ENCODE measurements at regions not wholly inside any gene's neighbourhood (a gene's known extent, or its start where the extent isn't known, plus 50 kb on each side); places are given as distances from the start of the nearest gene placed in this dataset.

- H3K9me3 Mint-ChIP-seq, result peaks cover 33% of the 10 kb centered on the region
- no peak overlapping the region for H3K27ac Mint-ChIP-seq
- peaks cover 16% of the 10 kb centered on the region for H3K36me3 Mint-ChIP-seq
- no peak overlapping the region for H3K4me3 Mint-ChIP-seq
- POLR2A ChIA-PET, result no interaction called here
- ATAC-seq (peak; percentile 71), DNase-seq (ENCODE audit: low spot score) (no peak)
- H3K4me1 Mint-ChIP-seq, result peaks cover 21% of the 10 kb centered on the region
- CTCF ChIA-PET, result no interaction called here
- TF ChIP-seq MAX (CRISPR knock-in tag; IDR thresholded peaks at IDR 0.05), result no peak
- no peak for TF ChIP-seq KAT7 (CRISPR knock-in tag; IDR thresholded peaks at IDR 0.05; ENCODE audit: borderline replicate concordance)
- TF ChIP-seq E2F5 (CRISPR knock-in tag; IDR thresholded peaks at IDR 0.05), result no peak
- TF ChIP-seq USF1 (CRISPR knock-in tag; IDR thresholded peaks at IDR 0.05), result no peak; the same call in 1 of the 2 replicates
- TF ChIP-seq MYBL2 (CRISPR knock-in tag; IDR thresholded peaks at IDR 0.05), result no peak
- no peak for TF ChIP-seq ZNF416 (CRISPR knock-in tag; IDR thresholded peaks at IDR 0.05)
- TF ChIP-seq GTF2I (CRISPR knock-in tag; conservative IDR thresholded peaks at IDR 0.05), result no peak
- no peak for TF ChIP-seq ZNF263 (CRISPR knock-in tag; IDR thresholded peaks at IDR 0.05; ENCODE audit: low read depth)
- TF ChIP-seq JUN (CRISPR knock-in tag; IDR thresholded peaks at IDR 0.05), result no peak
- H3K27me3 Mint-ChIP-seq (ENCODE audit: low read depth), result peaks cover 95% of the 10 kb centered on the region
These were observed 1671.8 kb upstream of the DDX18 start for GRCh38 chr2:116142644-116143227.

- CTCF ChIA-PET, result no interaction called here
- Mint-ChIP-seq H3K9me3 (peaks cover 25% of the 10 kb centered on the region), H3K36me3 (peaks cover 12% of the 10 kb centered on the region), H3K4me1 (peaks cover 21% of the 10 kb centered on the region), H3K27me3 (ENCODE audit: low read depth) (peaks cover 99% of the 10 kb centered on the region), H3K27ac (no peak overlapping the region), H3K4me3 (no peak overlapping the region)
- ATAC-seq (no peak), DNase-seq (ENCODE audit: low spot score) (no peak)
- POLR2A ChIA-PET, result no interaction called here
- TF ChIP-seq AR (CRISPR knock-in tag; IDR thresholded peaks at IDR 0.05) (no peak), ZNF317 (CRISPR knock-in tag; IDR thresholded peaks at IDR 0.05; ENCODE audit: borderline replicate concordance, low read depth) (no peak)
These were observed 1669.5 kb upstream of the DDX18 start for GRCh38 chr2:116145031-116145430.

GRCh38 chr2:116148361-116148760 lies 1666.1 kb upstream of the DDX18 start:
- H3K27ac Mint-ChIP-seq, result no peak overlapping the region
- H3K9me3 Mint-ChIP-seq, result peaks cover 37% of the 10 kb centered on the region
- POLR2A ChIA-PET, result no interaction called here
- CTCF ChIA-PET, result no interaction called here
- H3K4me1 Mint-ChIP-seq, result peaks cover under 1% of the 10 kb centered on the region; the same call in 1 of the 2 replicates
- H3K4me3 Mint-ChIP-seq, result no peak overlapping the region
- H3K27me3 Mint-ChIP-seq (ENCODE audit: low read depth), result peaks cover 98% of the 10 kb centered on the region
- ATAC-seq (no peak), DNase-seq (ENCODE audit: low spot score) (no peak)
- H3K36me3 Mint-ChIP-seq, result peaks cover 15% of the 10 kb centered on the region
- TF ChIP-seq FOXP4 (CRISPR knock-in tag; IDR thresholded peaks at IDR 0.05) (no peak), ZSCAN18 (CRISPR knock-in tag; IDR thresholded peaks at IDR 0.05) (no peak), USF2 (CRISPR knock-in tag; IDR thresholded peaks at IDR 0.05) (no peak), ZNF263 (CRISPR knock-in tag; IDR thresholded peaks at IDR 0.05; ENCODE audit: low read depth) (no peak), NR3C1 (CRISPR knock-in tag; conservative IDR thresholded peaks at IDR 0.05; ENCODE audit: low read depth) (no peak), IRF1 (CRISPR knock-in tag; IDR thresholded peaks at IDR 0.05) (no peak), ELF4 (CRISPR knock-in tag; IDR thresholded peaks at IDR 0.05; ENCODE audit: low read depth) (no peak), ZNF416 (CRISPR knock-in tag; IDR thresholded peaks at IDR 0.05) (no peak), TEAD4 (CRISPR knock-in tag; IDR thresholded peaks at IDR 0.05) (no peak), ZNF317 (CRISPR knock-in tag; IDR thresholded peaks at IDR 0.05; ENCODE audit: borderline replicate concordance, low read depth) (no peak), MLX (CRISPR knock-in tag; IDR thresholded peaks at IDR 0.05) (no peak)
